Peyer's patch (tissue), 4 donors: ENCODE measurements at regions not wholly inside any gene's neighbourhood (a gene's known extent, or its start where the extent isn't known, plus 50 kb on each side); places are given as distances from the start of the nearest gene placed in this dataset.

Experiments
- DNase-seq, 3 donors: peaks; one replicate each; pipeline ENCODE4 v3.0.0-alpha.2; 2017 to 2019
- H3K27ac ChIP-seq, 4 donors: fragments of 200-600 bp; sonication (generic); one replicate each; pipeline ENCODE4 v1.5.1; 2016 to 2019
- H3K27me3 ChIP-seq, 2 donors: fragments of 200-600 bp; sonication (generic); one replicate each; pipeline ENCODE4 v1.5.1; 2019
- H3K36me3 ChIP-seq, 3 donors: fragments of 200-600 bp; sonication (generic); one replicate each; pipeline ENCODE4 v1.5.1; 2016 to 2019
- H3K4me1 ChIP-seq, 4 donors: fragments of 200-600 bp; sonication (generic); one replicate each; pipeline ENCODE4 v1.5.1; 2016 to 2019
- H3K4me3 ChIP-seq, 4 donors: fragments of 200-600 bp; sonication (generic); 1 replicate in 3 of 4; 2 replicates in 1 of 4; pipeline ENCODE4 v1.5.1; 2016 to 2019; ENCODE audit warnings: mild to moderate bottlenecking in 1 of 4
- H3K9me3 ChIP-seq, 4 donors: fragments of 200-600 bp; sonication (generic); one replicate each; pipeline ENCODE4 v1.5.1; 2016 to 2019; ENCODE audit warnings: mild to moderate bottlenecking in 1 of 4
- POLR2A ChIP-seq, 2 donors: fragments of 450-650 bp; IDR thresholded peaks; one replicate each; pipeline ENCODE4 v1.5.1; 2017; ENCODE audit warnings: antibody characterized with exemption in 2 of 2, mild to moderate bottlenecking in 2 of 2, moderate library complexity in 2 of 2
- TF ChIP-seq, protein P1 (sequence below), 6 experiments: fragments of 450-650 bp in 4 of 6; fragments of 200-600 bp in 2 of 6; sonication (generic) in 1 of 6; IDR thresholded peaks; one replicate each; pipeline ENCODE4 v1.5.1; 2017 to 2019; ENCODE audit warnings: antibody characterized with exemption in 6 of 6, mild to moderate bottlenecking in 3 of 6, moderate library complexity in 1 of 6

- Histone ChIP-seq H3K36me3 (no peaks in the 10 kb centered on the region), H3K4me1 (no peaks in the 10 kb centered on the region), H3K27me3 (no peaks in the 10 kb centered on the region), H3K4me3 (no peak overlapping the region), H3K27ac (no peak overlapping the region), H3K9me3 (no peaks in the 10 kb centered on the region)
- TF ChIP-seq, protein P1, sequence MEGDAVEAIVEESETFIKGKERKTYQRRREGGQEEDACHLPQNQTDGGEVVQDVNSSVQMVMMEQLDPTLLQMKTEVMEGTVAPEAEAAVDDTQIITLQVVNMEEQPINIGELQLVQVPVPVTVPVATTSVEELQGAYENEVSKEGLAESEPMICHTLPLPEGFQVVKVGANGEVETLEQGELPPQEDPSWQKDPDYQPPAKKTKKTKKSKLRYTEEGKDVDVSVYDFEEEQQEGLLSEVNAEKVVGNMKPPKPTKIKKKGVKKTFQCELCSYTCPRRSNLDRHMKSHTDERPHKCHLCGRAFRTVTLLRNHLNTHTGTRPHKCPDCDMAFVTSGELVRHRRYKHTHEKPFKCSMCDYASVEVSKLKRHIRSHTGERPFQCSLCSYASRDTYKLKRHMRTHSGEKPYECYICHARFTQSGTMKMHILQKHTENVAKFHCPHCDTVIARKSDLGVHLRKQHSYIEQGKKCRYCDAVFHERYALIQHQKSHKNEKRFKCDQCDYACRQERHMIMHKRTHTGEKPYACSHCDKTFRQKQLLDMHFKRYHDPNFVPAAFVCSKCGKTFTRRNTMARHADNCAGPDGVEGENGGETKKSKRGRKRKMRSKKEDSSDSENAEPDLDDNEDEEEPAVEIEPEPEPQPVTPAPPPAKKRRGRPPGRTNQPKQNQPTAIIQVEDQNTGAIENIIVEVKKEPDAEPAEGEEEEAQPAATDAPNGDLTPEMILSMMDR (IDR thresholded peaks at IDR 0.05), result no peak
- TF ChIP-seq POLR2A (IDR thresholded peaks at IDR 0.05), result no peak
- DNase-seq, result no peak
Observed at GRCh38 chr3:44050867-44051266, 190.8 kb upstream of the TOPAZ1 start.

DNA sequence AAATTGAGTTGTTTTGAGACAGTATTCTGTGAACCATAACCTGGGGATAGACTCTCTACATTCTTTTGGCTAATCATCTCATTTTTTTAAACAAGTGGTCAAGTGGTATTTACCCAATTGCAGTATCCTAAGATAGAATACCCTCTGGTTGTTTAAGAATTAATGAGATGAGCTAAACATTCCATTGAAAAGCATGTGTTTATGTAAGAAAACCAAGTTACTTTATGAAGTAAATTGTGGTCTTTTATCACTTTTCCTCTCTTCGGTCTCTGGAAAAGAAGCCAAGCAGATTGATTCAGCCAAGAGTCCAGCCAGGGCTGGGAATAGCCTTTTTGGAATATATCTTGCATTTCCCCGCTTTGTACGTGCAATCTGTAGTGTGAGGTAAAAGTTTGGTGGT, 185.7 kb upstream of the TOPAZ1 start:
- Histone ChIP-seq H3K36me3 (no peaks in the 10 kb centered on the region), H3K27me3 (no peaks in the 10 kb centered on the region), H3K4me1 (no peaks in the 10 kb centered on the region), H3K4me3 (no peak overlapping the region), H3K9me3 (no peaks in the 10 kb centered on the region), H3K27ac (no peak overlapping the region)
- TF ChIP-seq, protein P1 (IDR thresholded peaks at IDR 0.05), result no peak
- TF ChIP-seq POLR2A (IDR thresholded peaks at IDR 0.05), result no peak
- DNase-seq, result no peak

- no peaks in the 10 kb centered on the region for H3K4me1 ChIP-seq
- no peaks in the 10 kb centered on the region for H3K9me3 ChIP-seq
- H3K36me3 ChIP-seq, result no peaks in the 10 kb centered on the region
- H3K4me3 ChIP-seq, result no peak overlapping the region
- DNase-seq, result no peak
- no peaks in the 10 kb centered on the region for H3K27me3 ChIP-seq
- no peak for TF ChIP-seq POLR2A (IDR thresholded peaks at IDR 0.05)
- TF ChIP-seq, protein P1 (IDR thresholded peaks at IDR 0.05), result no peak
- H3K27ac ChIP-seq, result no peak overlapping the region
Observed at GRCh38 chr3:44056446-44057240, 185.0 kb upstream of the TOPAZ1 start.

DNA sequence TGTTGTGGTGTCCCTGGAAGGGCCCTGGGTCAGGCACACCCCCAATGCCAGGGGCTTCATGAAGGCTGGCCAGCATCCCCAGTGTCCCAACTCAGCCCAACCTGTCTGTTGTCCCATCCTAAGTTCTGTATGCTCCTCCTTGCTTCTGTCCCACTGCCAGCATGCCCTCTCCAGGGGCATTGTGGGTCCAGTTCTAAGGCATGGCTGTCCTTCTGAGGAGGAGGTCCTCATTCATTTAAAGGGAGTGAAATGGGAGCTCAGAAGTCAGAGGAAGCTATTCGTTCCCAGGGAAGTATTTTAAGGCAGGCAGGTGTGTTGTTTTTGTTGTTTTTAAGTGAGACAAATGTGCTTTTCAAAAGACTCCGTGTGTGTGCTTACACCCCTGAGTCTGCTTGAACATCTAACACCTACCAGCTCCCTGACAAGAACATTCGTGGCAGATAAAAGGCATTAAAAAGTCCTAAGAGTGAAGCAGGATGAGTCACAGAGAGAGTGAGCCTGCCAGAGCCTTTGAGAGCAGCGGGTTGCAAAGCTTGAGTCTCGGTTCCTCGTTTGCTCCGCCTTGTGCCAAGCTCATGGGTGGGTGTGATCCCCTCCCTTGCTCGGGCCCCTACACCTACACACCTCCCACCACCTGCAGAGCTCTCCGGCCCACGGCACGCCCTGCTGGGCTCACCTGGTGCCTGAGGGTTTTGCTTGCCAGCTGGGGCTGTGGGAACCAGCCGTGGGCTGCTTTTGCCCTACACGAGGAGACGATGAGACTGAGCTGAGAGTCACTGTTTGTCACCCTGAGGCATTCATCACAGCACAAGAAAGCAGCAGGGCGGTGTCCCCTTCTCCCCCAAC, 183.4 kb upstream of the TOPAZ1 start:
- H3K27ac ChIP-seq, result peak overlapping the region in 1 of 4 donors; percentile 20
- no peaks in the 10 kb centered on the region for H3K4me1 ChIP-seq
- DNase-seq, result peak in 2 of 3 donors; percentile 66 to 79
- no peaks in the 10 kb centered on the region for H3K27me3 ChIP-seq
- no peak overlapping the region for H3K4me3 ChIP-seq
- TF ChIP-seq, protein P1 (IDR thresholded peaks at IDR 0.05), result no peak
- no peak for TF ChIP-seq POLR2A (IDR thresholded peaks at IDR 0.05)
- no peaks in the 10 kb centered on the region for H3K9me3 ChIP-seq
- no peaks in the 10 kb centered on the region for H3K36me3 ChIP-seq

DNA sequence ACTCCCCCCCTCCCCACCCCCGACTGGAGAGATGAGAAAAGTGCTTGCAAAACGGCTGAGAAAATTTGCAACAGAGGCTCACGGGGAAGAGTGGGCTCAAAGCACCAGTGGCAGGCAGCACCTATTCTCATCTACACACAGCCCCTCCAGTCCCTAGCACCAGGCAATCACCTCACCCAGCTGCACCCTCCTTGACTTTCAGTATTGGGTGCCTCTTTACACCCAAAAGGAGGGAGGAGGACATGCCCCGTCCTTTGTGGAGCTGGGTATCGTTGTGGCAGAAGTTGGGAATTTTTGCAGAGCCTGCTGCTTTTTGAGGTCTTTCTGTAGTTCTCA, 182.8 kb upstream of the TOPAZ1 start:
- TF ChIP-seq, protein P1 (IDR thresholded peaks at IDR 0.05), result no peak
- TF ChIP-seq POLR2A (IDR thresholded peaks at IDR 0.05), result no peak
- Histone ChIP-seq H3K27me3 (no peaks in the 10 kb centered on the region), H3K27ac (no peak overlapping the region), H3K36me3 (no peaks in the 10 kb centered on the region), H3K9me3 (no peaks in the 10 kb centered on the region), H3K4me3 (no peak overlapping the region), H3K4me1 (no peaks in the 10 kb centered on the region)
- DNase-seq, result no peak
